ENCODE measurements at regions not wholly inside any gene's neighbourhood (a gene's known extent, or its start where the extent isn't known, plus 50 kb on each side); places are given as distances from the start of the nearest gene placed in this dataset.

DNA sequence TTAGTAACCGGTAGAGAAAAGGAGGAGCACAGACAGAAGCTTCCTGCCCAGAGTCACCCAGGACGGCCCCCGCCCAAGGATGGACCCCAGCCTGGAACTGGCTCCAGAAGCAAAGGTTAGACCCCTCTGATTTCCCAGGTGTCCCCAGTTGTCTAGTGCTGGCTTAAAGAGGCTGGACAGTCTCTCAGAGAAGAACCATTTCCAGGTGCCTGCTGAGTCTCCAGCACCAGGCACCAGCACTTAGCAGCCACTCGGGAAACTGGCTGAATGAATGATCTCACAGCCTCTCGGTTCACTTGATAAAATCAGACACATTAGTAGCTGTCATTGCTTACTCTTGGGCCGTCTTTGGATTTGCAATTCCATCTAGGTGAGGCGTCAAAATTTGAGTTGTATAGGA lies 139.7 kb upstream of the HES1 start:
- TF ChIP-seq, protein P1, sequence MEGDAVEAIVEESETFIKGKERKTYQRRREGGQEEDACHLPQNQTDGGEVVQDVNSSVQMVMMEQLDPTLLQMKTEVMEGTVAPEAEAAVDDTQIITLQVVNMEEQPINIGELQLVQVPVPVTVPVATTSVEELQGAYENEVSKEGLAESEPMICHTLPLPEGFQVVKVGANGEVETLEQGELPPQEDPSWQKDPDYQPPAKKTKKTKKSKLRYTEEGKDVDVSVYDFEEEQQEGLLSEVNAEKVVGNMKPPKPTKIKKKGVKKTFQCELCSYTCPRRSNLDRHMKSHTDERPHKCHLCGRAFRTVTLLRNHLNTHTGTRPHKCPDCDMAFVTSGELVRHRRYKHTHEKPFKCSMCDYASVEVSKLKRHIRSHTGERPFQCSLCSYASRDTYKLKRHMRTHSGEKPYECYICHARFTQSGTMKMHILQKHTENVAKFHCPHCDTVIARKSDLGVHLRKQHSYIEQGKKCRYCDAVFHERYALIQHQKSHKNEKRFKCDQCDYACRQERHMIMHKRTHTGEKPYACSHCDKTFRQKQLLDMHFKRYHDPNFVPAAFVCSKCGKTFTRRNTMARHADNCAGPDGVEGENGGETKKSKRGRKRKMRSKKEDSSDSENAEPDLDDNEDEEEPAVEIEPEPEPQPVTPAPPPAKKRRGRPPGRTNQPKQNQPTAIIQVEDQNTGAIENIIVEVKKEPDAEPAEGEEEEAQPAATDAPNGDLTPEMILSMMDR (IDR thresholded peaks at IDR 0.05), result no peak
- no peak for TF ChIP-seq POLR2A (IDR thresholded peaks at IDR 0.05)

Measured in lower leg skin (tissue), 3 donors.